Loucy (cell line): ENCODE measurements at regions not wholly inside any gene's neighbourhood (a gene's known extent, or its start where the extent isn't known, plus 50 kb on each side); places are given as distances from the start of the nearest gene placed in this dataset.

ENCODE experiments used
- H2AFZ ChIP-seq: fragments of 200-600 bp; sonication (generic); 2 replicates; pipeline ENCODE4 v1.6.0; 2016; ENCODE audit warnings: antibody characterized with exemption, mild to moderate bottlenecking, low read length, moderate library complexity
- H3F3A ChIP-seq: fragments of 200-600 bp; 2 replicates; pipeline ENCODE4 v1.6.0; 2016; ENCODE audit warnings: antibody characterized with exemption, low read depth, mild to moderate bottlenecking
- H3K27me3 ChIP-seq: fragments of 200-600 bp; sonication (generic); 2 replicates; pipeline ENCODE4 v1.6.1; 2014; ENCODE audit warnings: low read length, mild to moderate bottlenecking; ENCODE audit not compliant: insufficient read depth, poor library complexity, severe bottlenecking
- H3K36me3 ChIP-seq: fragments of 200-600 bp; sonication (generic); 2 replicates; pipeline ENCODE4 v1.6.1; 2016; ENCODE audit warnings: low read length; ENCODE audit not compliant: insufficient read depth
- H3K4me1 ChIP-seq: fragments of 200-600 bp; sonication (generic); 2 replicates; pipeline ENCODE4 v1.5.1; 2014; ENCODE audit warnings: low read length, mild to moderate bottlenecking; ENCODE audit not compliant: insufficient read depth, poor library complexity, severe bottlenecking
- H3K4me2 ChIP-seq: fragments of 200-600 bp; sonication (generic); 2 replicates; pipeline ENCODE4 v1.6.0; 2014; ENCODE audit warnings: antibody characterized with exemption, low read length, low read depth, mild to moderate bottlenecking; ENCODE audit not compliant: poor library complexity, severe bottlenecking
- H3K4me3 ChIP-seq: fragments of 200-600 bp; sonication (generic); 2 replicates; pipeline ENCODE4 v1.5.1; 2014; ENCODE audit warnings: low read length, mild to moderate bottlenecking, mixed read lengths; ENCODE audit not compliant: poor library complexity, severe bottlenecking
- H3K79me2 ChIP-seq: fragments of 200-600 bp; sonication (generic); 2 replicates; pipeline ENCODE4 v1.6.1; 2014; ENCODE audit warnings: low read length; ENCODE audit not compliant: insufficient read depth
- H3K9ac ChIP-seq: fragments of 200-600 bp; sonication (generic); 2 replicates; pipeline ENCODE4 v1.6.0; 2014; ENCODE audit warnings: mild to moderate bottlenecking, low read depth, low read length, moderate library complexity; ENCODE audit not compliant: poor library complexity, severe bottlenecking
- H3K9me2 ChIP-seq: fragments of 200-600 bp; sonication (generic); replicated peaks from 2 replicates; pipeline ENCODE4 v1.6.1; 2016; ENCODE audit warnings: low read depth, low read length, mixed read lengths
- H3K9me3 ChIP-seq: fragments of 200-600 bp; sonication (generic); 2 replicates; pipeline ENCODE4 v1.6.1; 2014; ENCODE audit warnings: mild to moderate bottlenecking, antibody characterized with exemption, low read length, low read depth; ENCODE audit not compliant: insufficient read depth
- H4K20me1 ChIP-seq: fragments of 200-600 bp; sonication (generic); 2 replicates; pipeline ENCODE4 v1.6.0; 2014; ENCODE audit warnings: antibody characterized with exemption, low read length, mild to moderate bottlenecking; ENCODE audit not compliant: insufficient read depth, poor library complexity, severe bottlenecking
- EZH2phosphoT487 ChIP-seq: fragments of 200-600 bp; IDR thresholded peaks from 2 replicates; pipeline ENCODE4 v1.6.1; 2018; ENCODE audit warnings: antibody characterized with exemption, mild to moderate bottlenecking, moderate library complexity, borderline replicate concordance
- TF ChIP-seq, protein P1 (sequence below): fragments of 200-600 bp; sonication (generic); conservative IDR thresholded peaks from 2 replicates; pipeline ENCODE4 v1.5.1; 2014; ENCODE audit warnings: mild to moderate bottlenecking, antibody characterized with exemption, low read length

DNA sequence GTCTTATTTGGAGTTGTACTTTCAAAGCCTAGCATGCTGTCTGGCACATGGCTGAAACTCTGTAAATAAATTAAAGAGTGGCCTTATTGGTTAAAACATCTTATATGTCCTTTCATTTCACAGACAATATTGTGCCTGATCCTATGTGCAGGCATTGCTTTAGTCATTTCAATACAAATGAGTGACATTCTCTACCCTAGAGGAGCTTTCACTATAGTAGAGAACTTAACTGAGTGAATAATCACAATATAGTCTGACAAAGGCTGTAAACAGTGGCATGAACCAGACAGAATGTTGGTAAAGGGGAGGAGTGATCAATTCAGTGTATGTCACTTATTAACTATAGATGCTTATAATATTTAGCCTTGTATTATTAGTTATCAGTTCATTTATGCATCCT is 481.8 kb downstream of the TFAP2B start:
- H3K9me3 ChIP-seq = no peaks in the 10 kb centered on the region
- no peaks in the 10 kb centered on the region for H4K20me1 ChIP-seq
- no peak overlapping the region for H3K4me3 ChIP-seq
- H3K27me3 ChIP-seq = no peaks in the 10 kb centered on the region
- TF ChIP-seq, protein P1, sequence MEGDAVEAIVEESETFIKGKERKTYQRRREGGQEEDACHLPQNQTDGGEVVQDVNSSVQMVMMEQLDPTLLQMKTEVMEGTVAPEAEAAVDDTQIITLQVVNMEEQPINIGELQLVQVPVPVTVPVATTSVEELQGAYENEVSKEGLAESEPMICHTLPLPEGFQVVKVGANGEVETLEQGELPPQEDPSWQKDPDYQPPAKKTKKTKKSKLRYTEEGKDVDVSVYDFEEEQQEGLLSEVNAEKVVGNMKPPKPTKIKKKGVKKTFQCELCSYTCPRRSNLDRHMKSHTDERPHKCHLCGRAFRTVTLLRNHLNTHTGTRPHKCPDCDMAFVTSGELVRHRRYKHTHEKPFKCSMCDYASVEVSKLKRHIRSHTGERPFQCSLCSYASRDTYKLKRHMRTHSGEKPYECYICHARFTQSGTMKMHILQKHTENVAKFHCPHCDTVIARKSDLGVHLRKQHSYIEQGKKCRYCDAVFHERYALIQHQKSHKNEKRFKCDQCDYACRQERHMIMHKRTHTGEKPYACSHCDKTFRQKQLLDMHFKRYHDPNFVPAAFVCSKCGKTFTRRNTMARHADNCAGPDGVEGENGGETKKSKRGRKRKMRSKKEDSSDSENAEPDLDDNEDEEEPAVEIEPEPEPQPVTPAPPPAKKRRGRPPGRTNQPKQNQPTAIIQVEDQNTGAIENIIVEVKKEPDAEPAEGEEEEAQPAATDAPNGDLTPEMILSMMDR = no peak
- no peak for TF ChIP-seq EZH2phosphoT487
- 0 out of 2 replicates have a peak, but pooled peaks cover 3% of the 10 kb centered on the region for H3K9me2 ChIP-seq
- no peak overlapping the region for H2AFZ ChIP-seq
- H3K36me3 ChIP-seq = no peaks in the 10 kb centered on the region
- H3K9ac ChIP-seq = no peak overlapping the region
- no peaks in the 10 kb centered on the region for H3F3A ChIP-seq
- no peaks in the 10 kb centered on the region for H3K79me2 ChIP-seq
- H3K4me1 ChIP-seq = no peaks in the 10 kb centered on the region
- H3K4me2 ChIP-seq = no peak overlapping the region

DNA sequence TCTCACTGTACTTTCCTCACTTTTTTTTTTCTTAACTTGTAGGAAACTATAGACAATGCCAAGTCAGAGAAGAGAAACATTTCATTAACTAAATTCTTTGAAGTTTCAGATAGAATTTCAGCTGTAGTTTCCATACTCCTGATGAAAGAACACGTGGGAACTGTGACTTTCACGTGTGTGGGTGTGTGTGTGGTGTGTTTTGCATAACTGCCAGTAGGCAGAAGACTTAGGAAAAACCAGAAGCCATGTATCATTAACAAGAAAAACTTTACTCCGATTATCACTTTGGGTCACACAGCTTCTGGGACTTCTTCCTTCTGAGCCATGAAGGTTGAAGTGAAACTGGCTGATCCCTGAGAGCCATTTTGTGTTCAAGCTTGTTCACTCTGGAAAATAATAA is 483.3 kb downstream of the TFAP2B start:
- no peaks in the 10 kb centered on the region for H4K20me1 ChIP-seq
- 0 out of 2 replicates have a peak, but pooled peaks cover 3% of the 10 kb centered on the region for H3K9me2 ChIP-seq
- no peak overlapping the region for H3K4me2 ChIP-seq
- H3K27me3 ChIP-seq = no peaks in the 10 kb centered on the region
- no peak overlapping the region for H2AFZ ChIP-seq
- no peak overlapping the region for H3K9ac ChIP-seq
- H3K79me2 ChIP-seq = no peaks in the 10 kb centered on the region
- no peak for TF ChIP-seq EZH2phosphoT487
- TF ChIP-seq, protein P1 = no peak
- no peaks in the 10 kb centered on the region for H3K36me3 ChIP-seq
- no peaks in the 10 kb centered on the region for H3K9me3 ChIP-seq
- no peak overlapping the region for H3K4me3 ChIP-seq
- H3K4me1 ChIP-seq = no peaks in the 10 kb centered on the region
- H3F3A ChIP-seq = no peaks in the 10 kb centered on the region

DNA sequence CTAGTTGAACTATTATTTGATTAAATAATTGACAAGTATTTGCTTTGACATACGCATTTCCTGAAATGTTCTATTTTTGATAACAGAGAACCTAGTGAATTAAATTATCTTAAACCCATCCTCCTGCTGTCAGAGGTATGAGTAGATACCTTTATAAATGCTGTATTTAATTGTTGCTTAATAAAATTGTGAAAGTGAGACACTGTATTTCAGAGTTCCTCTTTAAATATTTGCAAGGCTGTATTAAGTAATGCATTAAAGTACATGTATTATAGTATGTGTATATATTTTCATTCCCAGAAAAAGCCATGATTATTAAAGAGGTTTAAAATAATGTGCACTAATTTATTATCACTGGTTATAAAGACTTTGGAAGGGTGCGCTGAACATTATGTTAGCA is 483.8 kb downstream of the TFAP2B start:
- H3K4me1 ChIP-seq = no peaks in the 10 kb centered on the region
- no peaks in the 10 kb centered on the region for H3K79me2 ChIP-seq
- TF ChIP-seq, protein P1 = no peak
- no peak for TF ChIP-seq EZH2phosphoT487
- no peaks in the 10 kb centered on the region for H3F3A ChIP-seq
- no peaks in the 10 kb centered on the region for H3K27me3 ChIP-seq
- no peaks in the 10 kb centered on the region for H4K20me1 ChIP-seq
- no peak overlapping the region for H3K4me3 ChIP-seq
- no peak overlapping the region for H3K4me2 ChIP-seq
- no peaks in the 10 kb centered on the region for H3K9me3 ChIP-seq
- H2AFZ ChIP-seq = no peak overlapping the region
- H3K36me3 ChIP-seq = no peaks in the 10 kb centered on the region
- H3K9me2 ChIP-seq = 0 out of 2 replicates have a peak, but pooled peaks cover 3% of the 10 kb centered on the region
- no peak overlapping the region for H3K9ac ChIP-seq
